H1 (cell line): ENCODE measurements at regions not wholly inside any gene's neighbourhood (a gene's known extent, or its start where the extent isn't known, plus 50 kb on each side); places are given as distances from the start of the nearest gene placed in this dataset.

Source experiments
- CTCF ChIA-PET: fragments of 300-600 bp; sonication (Branson Sonifier 250); formaldehyde crosslinking; loops from one replicate; lab custom pipeline; 2021; ENCODE audit not compliant: partially characterized antibody; lab: Charles Lee
- POLR2A ChIA-PET: fragments of 300-600 bp; sonication (Branson Sonifier 250); formaldehyde crosslinking; loops from one replicate; lab custom pipeline; 2021; ENCODE audit warnings: inconsistent platforms; ENCODE audit not compliant: partially characterized antibody; lab: Charles Lee
- DNase-seq, 2 experiments: peaks; one replicate each; pipeline versions ENCODE4 v3.0.0 to v3.0.0-alpha.2; 2010 to 2022; ENCODE audit warnings: low spot score in 2 of 2, low read depth in 1 of 2, mixed read lengths in 1 of 2
- FAIRE-seq: peaks from 2 replicates; lab custom pipeline; 2011; peaks lifted over from hg19 to GRCh38; lab: Jason Lieb, UNC
- H2AFZ ChIP-seq: 2 replicates; pipeline ENCODE4 v1.8.1; 2012; ENCODE audit warnings: low read length, inconsistent platforms
- H2AK5ac ChIP-seq: 2 replicates; pipeline ENCODE4 v1.6.1; 2013; ENCODE audit warnings: low read depth, low read length
- H2BK120ac ChIP-seq: replicated peaks from 2 replicates; pipeline ENCODE3; 2013; ENCODE audit warnings: low read depth, low read length, inconsistent platforms
- H2BK12ac ChIP-seq: 2 replicates; pipeline ENCODE4 v1.6.1; 2013; ENCODE audit warnings: low read depth, low read length
- H2BK15ac ChIP-seq: 2 replicates; pipeline ENCODE4 v1.6.1; 2013; ENCODE audit warnings: low read length
- H2BK20ac ChIP-seq: 2 replicates; pipeline ENCODE4 v1.6.1; 2013; ENCODE audit warnings: low read length
- H2BK5ac ChIP-seq: 2 replicates; pipeline ENCODE4 v1.6.1; 2013; ENCODE audit warnings: low read depth, low read length
- H3K14ac ChIP-seq: 2 replicates; pipeline ENCODE4 v1.6.1; 2013; ENCODE audit warnings: inconsistent platforms; ENCODE audit not compliant: insufficient read length
- H3K18ac ChIP-seq: 2 replicates; pipeline ENCODE4 v1.6.1; 2013; ENCODE audit warnings: low read length; ENCODE audit errors: extremely low read depth
- H3K23ac ChIP-seq: 2 replicates; pipeline ENCODE4 v1.6.1; 2013; ENCODE audit warnings: inconsistent platforms; ENCODE audit not compliant: insufficient read length
- H3K23me2 ChIP-seq: 2 replicates; pipeline ENCODE4 v1.6.1; 2013; ENCODE audit warnings: low read depth, low read length
- H3K27ac ChIP-seq: 2 replicates; pipeline ENCODE4 v1.6.1; 2011; ENCODE audit warnings: low read depth, low read length, inconsistent platforms
- H3K27me3 ChIP-seq, 4 experiments: replicated peaks in 1 of 4; 1 replicate in 1 of 4; 2 replicates in 3 of 4; pipeline versions ENCODE4 v1.6.1 to v1.8.1; 2011 to 2013; ENCODE audit warnings: low read length in 3 of 4, mild to moderate bottlenecking in 3 of 4, inconsistent platforms in 2 of 4, mixed read lengths in 2 of 4, moderate library complexity in 1 of 4; ENCODE audit not compliant: control insufficient read depth in 3 of 4, insufficient read depth in 3 of 4; ENCODE audit errors: extremely low read depth in 1 of 4
- H3K36me3 ChIP-seq, 4 experiments: 2 replicates each; pipeline versions ENCODE4 v1.6.1 to v1.8.1; 2011 to 2013; ENCODE audit warnings: mild to moderate bottlenecking in 4 of 4, low read length in 3 of 4, moderate library complexity in 2 of 4, control low read depth in 1 of 4, inconsistent platforms in 1 of 4; ENCODE audit not compliant: insufficient read depth in 4 of 4, control insufficient read depth in 2 of 4
- H3K4ac ChIP-seq: replicated peaks from 2 replicates; pipeline ENCODE3; 2013; ENCODE audit warnings: low read length, low read depth, mixed read lengths, inconsistent platforms; ENCODE audit not compliant: insufficient read length
- H3K4me1 ChIP-seq, 4 experiments: replicated peaks in 1 of 4; 1 replicate in 1 of 4; 2 replicates in 3 of 4; pipeline versions ENCODE4 v1.6.1 to v1.8.1; 2011 to 2013; ENCODE audit warnings: low read length in 3 of 4, inconsistent platforms in 2 of 4, mixed read lengths in 1 of 4; ENCODE audit not compliant: insufficient read depth in 4 of 4, control insufficient read depth in 3 of 4
- H3K4me2 ChIP-seq, 2 experiments: 2 replicates each; pipeline versions ENCODE4 v1.6.1 to v1.8.1; 2011 to 2013; ENCODE audit warnings: low read depth in 2 of 2, low read length in 2 of 2, control low read depth in 1 of 2, inconsistent platforms in 1 of 2, mild to moderate bottlenecking in 1 of 2; ENCODE audit not compliant: insufficient read depth in 1 of 2
- H3K4me3 ChIP-seq, 4 experiments: fragments of 200-600, 300-600 bp in 1 of 4; sonication (generic), shearing (Covaris generic), sonication (Bioruptor Twin) in 1 of 4; 2 replicates each; pipeline versions ENCODE4 v1.5.1 to v1.8.1; 2011 to 2016; ENCODE audit warnings: low read length in 4 of 4, low read depth in 3 of 4, control low read depth in 2 of 4, inconsistent platforms in 2 of 4, mild to moderate bottlenecking in 2 of 4, mixed read lengths in 1 of 4, moderate library complexity in 1 of 4; ENCODE audit not compliant: insufficient read depth in 2 of 4; ENCODE audit errors: extremely low read depth in 1 of 4
- H3K56ac ChIP-seq: replicated peaks from 2 replicates; pipeline ENCODE3; 2013; ENCODE audit warnings: low read depth, mild to moderate bottlenecking, mixed read lengths, low read length, inconsistent platforms; ENCODE audit not compliant: insufficient read length
- H3K79me1 ChIP-seq: 2 replicates; pipeline ENCODE4 v1.6.1; 2013; ENCODE audit warnings: low read depth, low read length, control low read depth
- H3K79me2 ChIP-seq, 2 experiments: 2 replicates each; pipeline versions ENCODE4 v1.6.1 to v1.8.1; 2012 to 2013; ENCODE audit warnings: low read length in 2 of 2, mild to moderate bottlenecking in 2 of 2, inconsistent platforms in 1 of 2; ENCODE audit not compliant: insufficient read depth in 2 of 2, control insufficient read depth in 1 of 2
- H3K9ac ChIP-seq, 4 experiments: replicated peaks in 1 of 4; 1 replicate in 1 of 4; 2 replicates in 3 of 4; pipeline versions ENCODE4 v1.6.1 to v1.8.1; 2011 to 2013; ENCODE audit warnings: low read depth in 3 of 4, low read length in 3 of 4, control low read depth in 2 of 4, mild to moderate bottlenecking in 2 of 4, moderate library complexity in 2 of 4, inconsistent platforms in 1 of 4; ENCODE audit errors: extremely low read depth in 1 of 4
- H3K9me3 ChIP-seq, 2 experiments: 2 replicates each; pipeline versions ENCODE4 v1.6.1 to v1.8.1; 2012 to 2013; ENCODE audit warnings: mild to moderate bottlenecking in 2 of 2, moderate library complexity in 2 of 2, control low read depth in 1 of 2, inconsistent platforms in 1 of 2, low read depth in 1 of 2, low read length in 1 of 2, mixed read lengths in 1 of 2; ENCODE audit not compliant: insufficient read depth in 2 of 2
- H4K20me1 ChIP-seq, 2 experiments: replicated peaks in 1 of 2; 2 replicates each; pipeline versions ENCODE3 to v1.8.1; 2011 to 2013; ENCODE audit warnings: inconsistent platforms in 2 of 2, low read length in 2 of 2, mild to moderate bottlenecking in 1 of 2; ENCODE audit not compliant: insufficient read depth in 2 of 2, control insufficient read depth in 1 of 2
- H4K5ac ChIP-seq: 2 replicates; pipeline ENCODE4 v1.6.1; 2013; ENCODE audit warnings: low read length, low read depth, mixed read lengths, inconsistent platforms; ENCODE audit not compliant: insufficient read length
- H4K8ac ChIP-seq: 2 replicates; pipeline ENCODE4 v1.8.0; 2013; ENCODE audit warnings: mild to moderate bottlenecking, moderate library complexity, low read length, inconsistent platforms; ENCODE audit not compliant: insufficient read depth; ENCODE audit errors: extremely low read depth
- H4K91ac ChIP-seq: replicated peaks from 2 replicates; pipeline ENCODE3; 2013; ENCODE audit warnings: low read length, mixed read lengths, inconsistent platforms; ENCODE audit not compliant: insufficient read length
- SP2 ChIP-seq: IDR thresholded peaks from 2 replicates; pipeline ENCODE4 v1.6.1; 2012; ENCODE audit warnings: mild to moderate bottlenecking, low read length, inconsistent platforms
- YY1 ChIP-seq: IDR thresholded peaks from 2 replicates; pipeline ENCODE4 v1.6.1; 2011; ENCODE audit warnings: low read depth, mild to moderate bottlenecking, low read length
- WGBS, 2 experiments: shearing (Covaris generic) in 1 of 2; methylation state at CpG; one replicate each; pipeline versions ENCODE4 v1.1.6 to v1.1.7; 2013 to 2015; ENCODE audit warnings: low lambda C conversion rate in 2 of 2, mixed read lengths in 2 of 2, inconsistent platforms in 1 of 2, low coverage in 1 of 2, missing lambda C conversion rate in 1 of 2; ENCODE audit not compliant: insufficient replicate concordance in 2 of 2, insufficient coverage in 1 of 2, insufficient read length in 1 of 2; ENCODE audit errors: extremely low coverage in 1 of 2, missing lambda C conversion rate in 1 of 2; 5-methylcytosine and 5-hydroxymethylcytosine counted together

- WGBS, 2 experiments: 88% methylated on average over 3 of the region's 3 CpGs; no CpG with 5 or more reads in 1 of the 2 experiments
- no peak overlapping the region for H2BK5ac ChIP-seq
- no peak overlapping the region for H2BK20ac ChIP-seq
- peaks cover 0 to 4% (median under 1%) of the 10 kb centered on the region in 4 experiments; a peak in 2 of 7 replicates for H3K4me1 ChIP-seq
- no peak for FAIRE-seq
- H3K23ac ChIP-seq: no peak overlapping the region
- no peak overlapping the region for H3K4me2 ChIP-seq
- no peaks in the 10 kb centered on the region for H3K36me3 ChIP-seq
- H4K5ac ChIP-seq: no peak overlapping the region
- DNase-seq: no peak
- no peak overlapping the region for H2AK5ac ChIP-seq
- H3K56ac ChIP-seq: no peak overlapping the region
- H4K91ac ChIP-seq: no peak overlapping the region
- no peak overlapping the region for H2BK12ac ChIP-seq
- H3K4ac ChIP-seq: no peak overlapping the region
- H4K20me1 ChIP-seq: no peaks in the 10 kb centered on the region
- no peak overlapping the region for H4K8ac ChIP-seq
- H3K79me2 ChIP-seq: no peaks in the 10 kb centered on the region
- no peak overlapping the region for H3K4me3 ChIP-seq
- no peaks in the 10 kb centered on the region for H3K23me2 ChIP-seq
- H3K9ac ChIP-seq: no peak overlapping the region
- no peak overlapping the region for H2BK15ac ChIP-seq
- no peak overlapping the region for H3K27ac ChIP-seq
- no peak overlapping the region for H2BK120ac ChIP-seq
- H3K9me3 ChIP-seq: no peaks in the 10 kb centered on the region
- no peak overlapping the region for H3K18ac ChIP-seq
- no peak overlapping the region for H3K14ac ChIP-seq
- H2AFZ ChIP-seq: no peak overlapping the region
- H3K79me1 ChIP-seq: no peaks in the 10 kb centered on the region
- POLR2A ChIA-PET: no interaction called here
- TF ChIP-seq SP2 (no peak), YY1 (no peak)
- TF ChIP-seq, all 59 proteins: peak for 0
- no peaks in the 10 kb centered on the region for H3K27me3 ChIP-seq
- CTCF ChIA-PET: no interaction called here
These were observed 173.9 kb upstream of the TNC start for GRCh38 chr9:115291841-115292240.
